D721Med (cell line): ENCODE measurements at regions not wholly inside any gene's neighbourhood (a gene's known extent, or its start where the extent isn't known, plus 50 kb on each side); places are given as distances from the start of the nearest gene placed in this dataset.

Experiments
- DNase-seq: peaks from one replicate; pipeline ENCODE4 v3.0.0; 2011; ENCODE audit warnings: low spot score; ENCODE audit not compliant: insufficient read length
- FAIRE-seq: peaks from 2 replicates; lab custom pipeline; 2011; peaks lifted over from hg19 to GRCh38; lab: Jason Lieb, UNC
- CTCF ChIP-seq: IDR thresholded peaks from 2 replicates; pipeline ENCODE4 v1.5.1; 2012; ENCODE audit warnings: mild to moderate bottlenecking, control low read depth; ENCODE audit not compliant: insufficient read depth; ENCODE audit errors: missing control alignments

- FAIRE-seq: no peak
- no peak for TF ChIP-seq CTCF
- DNase-seq: no peak
Measured at GRCh38 chr20:40748182-40748581, 59.1 kb upstream of the MAFB start.

- FAIRE-seq: no peak
- no peak for DNase-seq
- TF ChIP-seq CTCF: no peak
Measured at GRCh38 chr20:40749985-40750506, 61.0 kb upstream of the MAFB start.

- DNase-seq: no peak
- FAIRE-seq: no peak
- TF ChIP-seq CTCF: no peak
Measured at GRCh38 chr20:40750541-40751035, 61.6 kb upstream of the MAFB start.

GRCh38 chr20:40753472-40753871 is 64.4 kb upstream of the MAFB start:
- TF ChIP-seq CTCF: no peak
- FAIRE-seq: no peak
- no peak for DNase-seq

GRCh38 chr20:40754339-40754943 is 65.4 kb upstream of the MAFB start:
- FAIRE-seq (no peak), DNase-seq (no peak)
- no peak for TF ChIP-seq CTCF

- DNase-seq (no peak), FAIRE-seq (no peak)
- no peak for TF ChIP-seq CTCF
Measured at GRCh38 chr20:40757087-40757486, 68.1 kb upstream of the MAFB start.

GRCh38 chr20:40758790-40759189 is 69.8 kb upstream of the MAFB start:
- TF ChIP-seq CTCF: no peak
- DNase-seq (no peak), FAIRE-seq (no peak)
